ENCODE measurements at regions not wholly inside any gene's neighbourhood (a gene's known extent, or its start where the extent isn't known, plus 50 kb on each side); places are given as distances from the start of the nearest gene placed in this dataset.

DNA sequence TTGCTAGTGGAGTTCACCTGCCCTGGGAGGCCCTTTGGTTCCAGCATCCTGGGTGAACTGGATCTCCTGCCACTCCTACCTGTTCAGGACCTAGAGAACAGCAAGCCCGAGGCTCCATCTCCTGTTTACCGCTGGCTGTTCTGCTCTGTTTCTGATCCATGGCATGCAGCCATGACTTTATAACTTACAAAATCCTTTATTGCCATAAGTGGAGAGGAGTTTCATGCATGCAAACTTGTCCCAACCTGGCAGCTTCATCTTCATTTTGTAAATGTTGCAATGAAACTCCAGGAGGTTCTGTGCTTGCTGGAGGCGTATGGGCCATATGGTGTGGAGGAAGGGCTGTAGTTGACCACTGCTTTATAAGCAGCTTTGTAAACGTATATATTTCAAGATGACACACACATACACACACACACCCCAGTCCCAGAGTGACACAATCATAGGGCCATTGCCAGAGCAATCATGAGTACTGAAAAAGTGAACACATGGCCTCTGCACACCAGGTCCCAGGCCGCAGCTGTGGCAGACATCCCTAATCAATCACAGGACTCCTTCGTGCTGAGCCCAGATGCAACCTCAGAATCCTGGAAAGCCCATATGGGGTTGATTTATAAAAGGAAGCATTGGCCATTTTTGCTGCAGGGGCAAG, 69.0 kb downstream of the UBIAD1 start:
- Histone ChIP-seq H3K79me2 (ENCODE audit: low read length) (no peaks in the 10 kb centered on the region), H4K20me1 (ENCODE audit: insufficient read depth, low read length) (no peaks in the 10 kb centered on the region), H3K9me2 (replicated peaks; ENCODE audit: insufficient read depth, low read length) (no peaks in the 10 kb centered on the region), H2AFZ (ENCODE audit: low read length) (no peak overlapping the region), H3K27ac (ENCODE audit: low read length) (no peak overlapping the region), H3K4me3 (ENCODE audit: low read length) (no peak overlapping the region), H3K9ac (ENCODE audit: low read length) (no peak overlapping the region), H3K9me3 (replicated peaks; ENCODE audit: insufficient read depth, low read length) (no peaks in the 10 kb centered on the region), H3K27me3 (replicated peaks; ENCODE audit: insufficient read depth, low read length) (peaks cover 79% of the 10 kb centered on the region), H3K4me2 (ENCODE audit: low read depth, low read length) (no peak overlapping the region), H3K4me1 (ENCODE audit: low read length) (no peaks in the 10 kb centered on the region), H3F3A (ENCODE audit: insufficient read depth, low read length) (no peaks in the 10 kb centered on the region), H3K36me3 (replicated peaks; ENCODE audit: insufficient read depth, low read length) (no peaks in the 10 kb centered on the region)
- TF ChIP-seq EZH2 (optimal IDR thresholded peaks at IDR 0.05; ENCODE audit: low read depth, low read length): no peak
- no peak for TF ChIP-seq EZH2phosphoT487 (IDR thresholded peaks at IDR 0.05; ENCODE audit: low read length)
- TF ChIP-seq, protein P1, sequence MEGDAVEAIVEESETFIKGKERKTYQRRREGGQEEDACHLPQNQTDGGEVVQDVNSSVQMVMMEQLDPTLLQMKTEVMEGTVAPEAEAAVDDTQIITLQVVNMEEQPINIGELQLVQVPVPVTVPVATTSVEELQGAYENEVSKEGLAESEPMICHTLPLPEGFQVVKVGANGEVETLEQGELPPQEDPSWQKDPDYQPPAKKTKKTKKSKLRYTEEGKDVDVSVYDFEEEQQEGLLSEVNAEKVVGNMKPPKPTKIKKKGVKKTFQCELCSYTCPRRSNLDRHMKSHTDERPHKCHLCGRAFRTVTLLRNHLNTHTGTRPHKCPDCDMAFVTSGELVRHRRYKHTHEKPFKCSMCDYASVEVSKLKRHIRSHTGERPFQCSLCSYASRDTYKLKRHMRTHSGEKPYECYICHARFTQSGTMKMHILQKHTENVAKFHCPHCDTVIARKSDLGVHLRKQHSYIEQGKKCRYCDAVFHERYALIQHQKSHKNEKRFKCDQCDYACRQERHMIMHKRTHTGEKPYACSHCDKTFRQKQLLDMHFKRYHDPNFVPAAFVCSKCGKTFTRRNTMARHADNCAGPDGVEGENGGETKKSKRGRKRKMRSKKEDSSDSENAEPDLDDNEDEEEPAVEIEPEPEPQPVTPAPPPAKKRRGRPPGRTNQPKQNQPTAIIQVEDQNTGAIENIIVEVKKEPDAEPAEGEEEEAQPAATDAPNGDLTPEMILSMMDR (IDR thresholded peaks at IDR 0.05; ENCODE audit: low read length): no peak
- DNase-seq: no peak

DNA sequence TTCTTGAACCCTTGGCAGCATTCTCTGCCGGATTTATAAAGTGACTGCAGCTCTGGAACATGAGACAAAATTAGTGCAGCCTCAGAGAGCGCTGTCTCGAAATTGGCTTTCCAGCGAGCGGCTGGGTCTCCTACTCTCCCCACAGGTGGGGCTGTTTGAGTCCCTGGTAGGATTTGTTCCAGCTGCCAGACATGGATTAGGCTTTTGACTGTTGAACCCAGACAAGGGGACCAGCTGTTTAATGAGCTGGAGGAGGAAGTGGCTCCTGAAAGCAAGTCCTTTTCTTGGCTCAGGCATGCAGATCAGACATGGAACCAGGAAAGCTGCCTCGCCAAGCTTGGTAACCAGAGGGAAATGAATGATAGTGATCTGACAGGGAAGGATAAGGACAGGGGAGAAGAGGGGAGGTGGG, 69.6 kb downstream of the UBIAD1 start:
- Histone ChIP-seq H2AFZ (ENCODE audit: low read length) (no peak overlapping the region), H3K9me2 (replicated peaks; ENCODE audit: insufficient read depth, low read length) (no peaks in the 10 kb centered on the region), H3K79me2 (ENCODE audit: low read length) (no peaks in the 10 kb centered on the region), H3K4me2 (ENCODE audit: low read depth, low read length) (no peak overlapping the region), H3K27ac (ENCODE audit: low read length) (no peak overlapping the region), H3K9me3 (replicated peaks; ENCODE audit: insufficient read depth, low read length) (no peaks in the 10 kb centered on the region), H3K27me3 (replicated peaks; ENCODE audit: insufficient read depth, low read length) (peaks cover 79% of the 10 kb centered on the region), H3K4me1 (ENCODE audit: low read length) (no peaks in the 10 kb centered on the region), H3K9ac (ENCODE audit: low read length) (no peak overlapping the region), H3K36me3 (replicated peaks; ENCODE audit: insufficient read depth, low read length) (no peaks in the 10 kb centered on the region), H4K20me1 (ENCODE audit: insufficient read depth, low read length) (no peaks in the 10 kb centered on the region), H3F3A (ENCODE audit: insufficient read depth, low read length) (no peaks in the 10 kb centered on the region), H3K4me3 (ENCODE audit: low read length) (no peak overlapping the region)
- no peak for DNase-seq
- TF ChIP-seq EZH2phosphoT487 (IDR thresholded peaks at IDR 0.05; ENCODE audit: low read length): no peak
- TF ChIP-seq, protein P1 (IDR thresholded peaks at IDR 0.05; ENCODE audit: low read length): no peak
- no peak for TF ChIP-seq EZH2 (optimal IDR thresholded peaks at IDR 0.05; ENCODE audit: low read depth, low read length)

DNA sequence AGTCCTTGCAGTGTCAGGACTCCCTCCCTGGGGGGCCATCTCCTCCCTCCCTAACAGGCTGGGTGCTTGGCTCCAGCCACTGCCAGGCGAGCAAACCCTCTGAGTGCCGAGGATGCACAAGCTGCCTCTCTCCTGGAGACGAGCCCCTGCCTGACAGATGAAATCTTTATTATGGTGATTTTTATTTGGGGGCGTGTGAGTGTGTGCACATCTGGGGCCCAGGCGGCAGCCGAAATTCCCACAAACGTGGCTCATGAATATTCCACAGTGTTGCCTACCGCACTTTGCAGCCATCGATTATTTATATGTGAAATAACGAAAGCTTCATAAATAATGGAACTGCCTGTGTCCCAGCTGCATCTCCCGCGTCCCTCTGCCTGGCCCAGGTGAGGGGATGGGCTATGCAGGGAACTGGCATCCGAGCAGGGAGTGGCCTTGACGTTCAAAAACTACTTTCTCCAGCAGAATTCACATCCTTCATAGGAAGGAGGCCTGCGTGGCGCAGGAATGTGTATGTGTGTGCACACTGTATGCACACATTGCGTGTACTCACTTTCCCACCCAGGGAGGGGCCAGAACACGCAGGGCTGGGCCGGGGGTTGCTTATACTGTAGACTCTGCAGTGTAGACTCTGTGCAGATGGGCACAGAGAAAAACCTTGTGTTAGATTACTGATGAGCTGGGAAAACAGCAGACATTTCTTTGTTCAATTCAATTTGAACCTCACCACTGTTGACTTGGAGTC, 73.1 kb downstream of the UBIAD1 start:
- no peaks in the 10 kb centered on the region for H3K9me2 ChIP-seq (replicated peaks; ENCODE audit: insufficient read depth, low read length)
- TF ChIP-seq EZH2 (optimal IDR thresholded peaks at IDR 0.05; ENCODE audit: low read depth, low read length) (no peak), EZH2phosphoT487 (IDR thresholded peaks at IDR 0.05; ENCODE audit: low read length) (no peak)
- TF ChIP-seq, protein P1 (IDR thresholded peaks at IDR 0.05; ENCODE audit: low read length): no peak
- no peak overlapping the region for H3K27ac ChIP-seq (ENCODE audit: low read length)
- H3K4me1 ChIP-seq (ENCODE audit: low read length): no peaks in the 10 kb centered on the region
- H4K20me1 ChIP-seq (ENCODE audit: insufficient read depth, low read length): no peaks in the 10 kb centered on the region
- H3K4me3 ChIP-seq (ENCODE audit: low read length): no peak overlapping the region
- no peaks in the 10 kb centered on the region for H3K79me2 ChIP-seq (ENCODE audit: low read length)
- no peaks in the 10 kb centered on the region for H3F3A ChIP-seq (ENCODE audit: insufficient read depth, low read length)
- no peak overlapping the region for H2AFZ ChIP-seq (ENCODE audit: low read length)
- no peaks in the 10 kb centered on the region for H3K9me3 ChIP-seq (replicated peaks; ENCODE audit: insufficient read depth, low read length)
- no peak overlapping the region for H3K9ac ChIP-seq (ENCODE audit: low read length)
- H3K36me3 ChIP-seq (replicated peaks; ENCODE audit: insufficient read depth, low read length): no peaks in the 10 kb centered on the region
- H3K4me2 ChIP-seq (ENCODE audit: low read depth, low read length): no peak overlapping the region
- H3K27me3 ChIP-seq (replicated peaks; ENCODE audit: insufficient read depth, low read length): peaks cover 80% of the 10 kb centered on the region
- no peak for DNase-seq

Measured in MM.1S (cell line).